SU-DHL-6 (cell line): ENCODE measurements at regions not wholly inside any gene's neighbourhood (a gene's known extent, or its start where the extent isn't known, plus 50 kb on each side); places are given as distances from the start of the nearest gene placed in this dataset.

Experiments used
- EZH2phosphoT487 ChIP-seq: fragments of 200-600 bp; sonication (generic), shearing (Covaris generic); conservative IDR thresholded peaks from 2 replicates; pipeline ENCODE4 v1.6.1; 2018; ENCODE audit warnings: mild to moderate bottlenecking, antibody characterized with exemption, low read length, moderate library complexity, mixed read lengths
- TF ChIP-seq, protein P1 (sequence below): fragments of 200-600 bp; sonication (generic); IDR thresholded peaks from one replicate; pipeline ENCODE4 v1.5.1; 2017; ENCODE audit warnings: antibody characterized with exemption, mild to moderate bottlenecking, low read length, moderate library complexity; ENCODE audit not compliant: insufficient read depth, poor library complexity, severe bottlenecking

DNA sequence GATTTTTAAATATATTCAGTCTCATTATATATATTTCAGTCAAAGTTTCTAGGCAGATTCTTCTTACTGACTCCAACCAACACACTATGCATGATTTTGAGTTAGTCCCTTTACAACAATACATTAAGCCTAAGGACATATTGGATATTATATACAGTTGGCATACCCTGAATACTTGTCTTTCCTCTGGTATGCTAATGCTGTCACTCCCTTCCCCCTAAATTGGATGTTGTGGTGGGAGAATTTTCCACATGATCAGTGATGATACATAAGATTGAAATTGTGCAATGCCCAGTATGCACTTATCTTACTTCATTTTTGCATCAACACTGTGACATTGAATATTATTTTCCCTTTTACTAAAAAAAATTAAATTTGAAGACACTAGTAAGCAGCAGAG is 935.2 kb downstream of the PCDH7 start:
- no peak for TF ChIP-seq EZH2phosphoT487
- TF ChIP-seq, protein P1, sequence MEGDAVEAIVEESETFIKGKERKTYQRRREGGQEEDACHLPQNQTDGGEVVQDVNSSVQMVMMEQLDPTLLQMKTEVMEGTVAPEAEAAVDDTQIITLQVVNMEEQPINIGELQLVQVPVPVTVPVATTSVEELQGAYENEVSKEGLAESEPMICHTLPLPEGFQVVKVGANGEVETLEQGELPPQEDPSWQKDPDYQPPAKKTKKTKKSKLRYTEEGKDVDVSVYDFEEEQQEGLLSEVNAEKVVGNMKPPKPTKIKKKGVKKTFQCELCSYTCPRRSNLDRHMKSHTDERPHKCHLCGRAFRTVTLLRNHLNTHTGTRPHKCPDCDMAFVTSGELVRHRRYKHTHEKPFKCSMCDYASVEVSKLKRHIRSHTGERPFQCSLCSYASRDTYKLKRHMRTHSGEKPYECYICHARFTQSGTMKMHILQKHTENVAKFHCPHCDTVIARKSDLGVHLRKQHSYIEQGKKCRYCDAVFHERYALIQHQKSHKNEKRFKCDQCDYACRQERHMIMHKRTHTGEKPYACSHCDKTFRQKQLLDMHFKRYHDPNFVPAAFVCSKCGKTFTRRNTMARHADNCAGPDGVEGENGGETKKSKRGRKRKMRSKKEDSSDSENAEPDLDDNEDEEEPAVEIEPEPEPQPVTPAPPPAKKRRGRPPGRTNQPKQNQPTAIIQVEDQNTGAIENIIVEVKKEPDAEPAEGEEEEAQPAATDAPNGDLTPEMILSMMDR = no peak
